ENCODE measurements at regions not wholly inside any gene's neighbourhood (a gene's known extent, or its start where the extent isn't known, plus 50 kb on each side); places are given as distances from the start of the nearest gene placed in this dataset.

DNA sequence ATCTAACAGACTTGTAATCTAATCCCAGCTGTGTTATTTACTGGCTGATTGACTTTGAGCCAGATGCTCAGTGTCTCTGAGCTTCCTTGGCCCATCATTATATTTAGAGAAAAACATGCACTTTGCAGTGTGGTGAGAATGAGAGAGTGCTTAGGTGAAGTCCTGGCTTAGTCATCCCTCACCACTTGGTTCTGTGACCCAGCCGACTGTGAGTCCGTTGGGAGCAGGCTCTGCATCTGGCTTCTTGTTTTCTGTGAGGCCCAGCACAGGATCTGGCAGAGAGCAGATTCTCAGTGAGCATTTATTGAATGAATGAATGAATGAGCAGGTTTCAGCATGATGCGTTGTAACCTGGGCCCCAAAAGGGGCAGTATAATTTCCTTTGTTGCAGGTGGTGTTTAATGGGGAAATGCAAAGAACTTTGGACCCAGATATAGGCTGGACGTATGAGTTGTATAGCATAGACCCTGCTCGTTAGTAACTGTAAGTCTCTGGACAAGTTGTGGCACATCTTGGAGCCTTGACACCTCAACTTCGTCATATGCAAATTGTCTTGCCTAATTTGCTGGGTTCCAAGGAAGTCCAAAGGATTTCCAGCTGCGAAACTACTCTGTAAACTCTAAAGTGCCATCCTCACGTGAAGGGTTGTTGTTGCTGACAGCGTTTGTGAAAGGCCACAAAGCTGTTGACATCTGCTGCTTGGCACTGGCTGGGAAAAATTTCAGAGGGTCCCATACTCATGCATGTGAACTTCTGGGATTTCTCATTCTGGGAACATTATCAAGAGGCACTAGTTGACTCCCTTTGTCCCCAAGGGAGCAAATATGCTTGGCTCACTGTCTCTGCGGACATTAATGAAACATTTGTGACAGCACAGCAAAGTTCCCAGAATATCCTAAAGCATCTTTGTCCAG, 138.8 kb upstream of the USP24 start:
- Histone ChIP-seq H4K91ac (ENCODE audit: low read depth, low read length, poor library complexity) (no peak overlapping the region), H3K9ac (ENCODE audit: low read depth, low read length, poor library complexity) (no peak overlapping the region), H2BK120ac (ENCODE audit: low read depth, low read length) (no peak overlapping the region), H3K27ac (replicated peaks; ENCODE audit: low read length) (no peak overlapping the region), H3K4me2 (ENCODE audit: insufficient read depth, low read length, poor library complexity, severe bottlenecking) (no peak overlapping the region), H4K8ac (ENCODE audit: low read depth, low read length) (no peak overlapping the region), H2AFZ (ENCODE audit: low read length) (no peak overlapping the region), H3K9me3 (replicated peaks in 1 of 2; ENCODE audit: control insufficient read depth in 2 of 2, insufficient read depth in 1 of 2, low read depth in 1 of 2, low read length in 2 of 2) (no peaks in the 10 kb centered on the region), H3K4ac (ENCODE audit: low read length) (no peak overlapping the region), H2BK15ac (ENCODE audit: low read length) (no peak overlapping the region), H3K36me3 (replicated peaks in 1 of 2; ENCODE audit: control insufficient read depth in 2 of 2, insufficient read depth in 2 of 2, low read length in 2 of 2) (no peaks in the 10 kb centered on the region), H3K18ac (ENCODE audit: low read length) (no peak overlapping the region), H2BK5ac (ENCODE audit: low read length) (no peak overlapping the region), H3K4me3 (ENCODE audit: low read length in 2 of 2) (no peak overlapping the region), H3K14ac (ENCODE audit: low read length) (no peak overlapping the region), H3K27me3 (ENCODE audit: control insufficient read depth in 3 of 3, insufficient read depth in 3 of 3, low read depth in 1 of 3, low read length in 3 of 3) (no peaks in the 10 kb centered on the region), H3K79me1 (ENCODE audit: low read depth, low read length) (no peaks in the 10 kb centered on the region), H3K4me1 (ENCODE audit: control insufficient read depth in 2 of 2, insufficient read depth in 1 of 2, low read depth in 1 of 2, low read length in 2 of 2) (no peaks in the 10 kb centered on the region), H2BK12ac (ENCODE audit: low read length) (no peak overlapping the region), H3K23ac (ENCODE audit: low read depth, low read length, poor library complexity) (no peak overlapping the region), H2AK5ac (ENCODE audit: low read depth, low read length) (no peak overlapping the region)
- no peak for DNase-seq (ENCODE audit: low spot score)
- no CpG with 5 or more reads among the region's 10 CpGs for WGBS, 2 donors (ENCODE audit: extremely low coverage in 2 of 2, insufficient read length in 2 of 2, insufficient replicate concordance in 1 of 2)

DNA sequence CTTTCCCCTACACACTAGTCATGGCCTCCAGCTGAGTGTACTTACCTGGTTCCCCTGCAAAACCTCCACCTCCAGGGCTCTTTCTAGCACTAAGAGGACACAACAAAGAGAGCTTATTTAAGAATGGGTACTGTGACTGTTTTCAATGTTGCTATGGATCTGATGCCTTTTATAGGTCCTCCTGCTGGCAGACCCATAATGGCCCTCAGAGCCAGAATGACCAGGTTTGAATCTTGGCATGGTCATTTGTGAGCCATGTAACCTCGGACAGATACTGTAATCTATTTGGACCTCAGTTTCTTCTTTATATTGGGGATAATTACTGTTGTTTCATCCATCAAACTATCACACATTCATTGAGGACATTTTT, 137.6 kb upstream of the USP24 start:
- Histone ChIP-seq H3K14ac (ENCODE audit: low read length) (no peak overlapping the region), H2BK15ac (ENCODE audit: low read length) (no peak overlapping the region), H3K27ac (replicated peaks; ENCODE audit: low read length) (no peak overlapping the region), H3K4ac (ENCODE audit: low read length) (no peak overlapping the region), H4K8ac (ENCODE audit: low read depth, low read length) (no peak overlapping the region), H3K9ac (ENCODE audit: low read depth, low read length, poor library complexity) (no peak overlapping the region), H3K27me3 (ENCODE audit: control insufficient read depth in 3 of 3, insufficient read depth in 3 of 3, low read depth in 1 of 3, low read length in 3 of 3) (no peaks in the 10 kb centered on the region), H2AK5ac (ENCODE audit: low read depth, low read length) (no peak overlapping the region), H3K9me3 (replicated peaks in 1 of 2; ENCODE audit: control insufficient read depth in 2 of 2, insufficient read depth in 1 of 2, low read depth in 1 of 2, low read length in 2 of 2) (no peaks in the 10 kb centered on the region), H3K4me1 (ENCODE audit: control insufficient read depth in 2 of 2, insufficient read depth in 1 of 2, low read depth in 1 of 2, low read length in 2 of 2) (no peaks in the 10 kb centered on the region), H3K23ac (ENCODE audit: low read depth, low read length, poor library complexity) (no peak overlapping the region), H3K4me3 (ENCODE audit: low read length in 2 of 2) (no peak overlapping the region), H3K36me3 (replicated peaks in 1 of 2; ENCODE audit: control insufficient read depth in 2 of 2, insufficient read depth in 2 of 2, low read length in 2 of 2) (no peaks in the 10 kb centered on the region), H4K91ac (ENCODE audit: low read depth, low read length, poor library complexity) (no peak overlapping the region), H3K79me1 (ENCODE audit: low read depth, low read length) (no peaks in the 10 kb centered on the region), H2BK120ac (ENCODE audit: low read depth, low read length) (no peak overlapping the region), H2BK12ac (ENCODE audit: low read length) (no peak overlapping the region), H2BK5ac (ENCODE audit: low read length) (no peak overlapping the region), H3K4me2 (ENCODE audit: insufficient read depth, low read length, poor library complexity, severe bottlenecking) (no peak overlapping the region), H3K18ac (ENCODE audit: low read length) (no peak overlapping the region), H2AFZ (ENCODE audit: low read length) (no peak overlapping the region)
- no peak for DNase-seq (ENCODE audit: low spot score)
- WGBS, 2 donors (ENCODE audit: extremely low coverage in 2 of 2, insufficient read length in 2 of 2, insufficient replicate concordance in 1 of 2) = no CpG with 5 or more reads among the region's 1 CpG

DNA sequence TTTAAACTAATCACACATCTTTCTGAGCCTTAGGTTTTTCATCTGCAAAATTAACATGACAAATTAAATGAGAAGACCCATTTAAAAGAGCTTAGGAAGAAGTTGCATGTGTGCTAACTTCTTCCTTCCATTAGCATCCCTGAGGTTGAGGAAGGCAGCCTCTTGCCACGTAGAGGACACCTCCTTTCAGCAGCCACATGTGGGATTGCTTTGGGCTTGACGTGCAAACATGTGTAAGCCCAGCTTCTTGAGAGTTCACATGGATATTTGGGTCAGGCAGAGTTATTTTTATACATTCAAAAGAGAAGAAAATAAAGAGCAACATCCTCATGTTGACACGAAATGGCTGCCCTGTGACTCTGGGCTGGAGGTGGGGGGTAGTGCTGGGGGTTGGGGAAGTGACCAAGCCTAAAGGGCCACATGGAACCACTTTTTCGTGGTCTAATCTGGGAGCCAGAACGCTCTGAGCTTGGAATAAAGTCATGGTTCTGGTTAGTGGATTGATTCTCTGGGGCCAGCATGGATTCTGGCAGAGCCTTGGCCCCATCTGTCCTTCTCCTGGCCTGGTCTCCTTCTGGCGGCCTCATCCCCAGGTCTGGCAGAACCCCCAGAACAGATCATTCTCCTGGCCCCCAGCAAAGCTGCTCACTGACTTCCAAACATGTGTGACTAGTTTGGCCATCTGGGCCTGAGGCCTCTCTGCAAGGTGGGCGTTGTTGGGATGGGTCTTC, 137.1 kb upstream of the USP24 start:
- Histone ChIP-seq H3K27me3 (ENCODE audit: control insufficient read depth in 3 of 3, insufficient read depth in 3 of 3, low read depth in 1 of 3, low read length in 3 of 3) (no peaks in the 10 kb centered on the region), H3K36me3 (replicated peaks in 1 of 2; ENCODE audit: control insufficient read depth in 2 of 2, insufficient read depth in 2 of 2, low read length in 2 of 2) (no peaks in the 10 kb centered on the region), H2BK120ac (ENCODE audit: low read depth, low read length) (no peak overlapping the region), H2AFZ (ENCODE audit: low read length) (no peak overlapping the region), H3K9ac (ENCODE audit: low read depth, low read length, poor library complexity) (no peak overlapping the region), H4K91ac (ENCODE audit: low read depth, low read length, poor library complexity) (no peak overlapping the region), H3K4ac (ENCODE audit: low read length) (no peak overlapping the region), H3K14ac (ENCODE audit: low read length) (no peak overlapping the region), H3K79me1 (ENCODE audit: low read depth, low read length) (no peaks in the 10 kb centered on the region), H3K9me3 (replicated peaks in 1 of 2; ENCODE audit: control insufficient read depth in 2 of 2, insufficient read depth in 1 of 2, low read depth in 1 of 2, low read length in 2 of 2) (no peaks in the 10 kb centered on the region), H4K8ac (ENCODE audit: low read depth, low read length) (no peak overlapping the region), H3K23ac (ENCODE audit: low read depth, low read length, poor library complexity) (no peak overlapping the region), H2AK5ac (ENCODE audit: low read depth, low read length) (no peak overlapping the region), H3K4me3 (ENCODE audit: low read length in 2 of 2) (no peak overlapping the region), H3K18ac (ENCODE audit: low read length) (no peak overlapping the region), H3K4me2 (ENCODE audit: insufficient read depth, low read length, poor library complexity, severe bottlenecking) (no peak overlapping the region), H3K27ac (replicated peaks; ENCODE audit: low read length) (no peak overlapping the region), H2BK15ac (ENCODE audit: low read length) (no peak overlapping the region), H3K4me1 (ENCODE audit: control insufficient read depth in 2 of 2, insufficient read depth in 1 of 2, low read depth in 1 of 2, low read length in 2 of 2) (no peaks in the 10 kb centered on the region), H2BK12ac (ENCODE audit: low read length) (no peak overlapping the region), H2BK5ac (ENCODE audit: low read length) (no peak overlapping the region)
- WGBS, 2 donors (ENCODE audit: extremely low coverage in 2 of 2, insufficient read length in 2 of 2, insufficient replicate concordance in 1 of 2) = no CpG with 5 or more reads among the region's 7 CpGs
- DNase-seq (ENCODE audit: low spot score) = no peak

DNA sequence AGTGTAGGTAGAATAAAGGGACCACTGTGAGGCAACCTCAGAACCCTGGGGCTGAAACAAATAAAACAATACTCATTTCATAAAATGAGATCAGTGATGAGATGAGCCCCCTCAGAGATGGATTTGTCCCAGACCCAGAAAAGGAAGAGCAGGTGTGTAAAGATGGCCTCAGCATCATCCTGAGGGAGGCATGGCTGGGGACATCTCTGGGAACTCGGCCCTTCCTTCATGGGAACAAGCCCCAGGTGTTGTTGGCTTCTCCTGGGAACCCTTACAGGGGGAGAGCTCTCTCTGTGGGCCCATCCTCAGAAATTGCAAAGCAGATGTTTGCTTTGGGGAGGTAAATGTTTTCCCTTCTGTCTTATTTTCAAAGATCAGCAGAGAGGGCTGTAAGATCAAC, 133.2 kb upstream of the USP24 start:
- Histone ChIP-seq H3K9ac (ENCODE audit: low read depth, low read length, poor library complexity) (no peak overlapping the region), H3K18ac (ENCODE audit: low read length) (no peak overlapping the region), H3K27me3 (ENCODE audit: control insufficient read depth in 3 of 3, insufficient read depth in 3 of 3, low read depth in 1 of 3, low read length in 3 of 3) (no peaks in the 10 kb centered on the region), H3K14ac (ENCODE audit: low read length) (no peak overlapping the region), H3K4me2 (ENCODE audit: insufficient read depth, low read length, poor library complexity, severe bottlenecking) (no peak overlapping the region), H2BK12ac (ENCODE audit: low read length) (no peak overlapping the region), H3K79me1 (ENCODE audit: low read depth, low read length) (no peaks in the 10 kb centered on the region), H2AFZ (ENCODE audit: low read length) (no peak overlapping the region), H4K91ac (ENCODE audit: low read depth, low read length, poor library complexity) (no peak overlapping the region), H2BK120ac (ENCODE audit: low read depth, low read length) (no peak overlapping the region), H3K23ac (ENCODE audit: low read depth, low read length, poor library complexity) (no peak overlapping the region), H2BK15ac (ENCODE audit: low read length) (no peak overlapping the region), H2AK5ac (ENCODE audit: low read depth, low read length) (no peak overlapping the region), H3K9me3 (replicated peaks in 1 of 2; ENCODE audit: control insufficient read depth in 2 of 2, insufficient read depth in 1 of 2, low read depth in 1 of 2, low read length in 2 of 2) (no peaks in the 10 kb centered on the region), H3K36me3 (replicated peaks in 1 of 2; ENCODE audit: control insufficient read depth in 2 of 2, insufficient read depth in 2 of 2, low read length in 2 of 2) (no peaks in the 10 kb centered on the region), H3K4ac (ENCODE audit: low read length) (no peak overlapping the region), H3K4me1 (ENCODE audit: control insufficient read depth in 2 of 2, insufficient read depth in 1 of 2, low read depth in 1 of 2, low read length in 2 of 2) (no peaks in the 10 kb centered on the region), H4K8ac (ENCODE audit: low read depth, low read length) (no peak overlapping the region), H2BK5ac (ENCODE audit: low read length) (no peak overlapping the region), H3K27ac (replicated peaks; ENCODE audit: low read length) (no peak overlapping the region), H3K4me3 (ENCODE audit: low read length in 2 of 2) (no peak overlapping the region)
- no CpG with 5 or more reads among the region's 1 CpG for WGBS, 2 donors (ENCODE audit: extremely low coverage in 2 of 2, insufficient read length in 2 of 2, insufficient replicate concordance in 1 of 2)
- no peak for DNase-seq (ENCODE audit: low spot score)

Measured in neuronal stem cell (in vitro differentiated cells).